C4-2B (cell line): ENCODE measurements at regions not wholly inside any gene's neighbourhood (a gene's known extent, or its start where the extent isn't known, plus 50 kb on each side); places are given as distances from the start of the nearest gene placed in this dataset.
"Not testable (repeated sequence)": the region's sequence is repeated elsewhere in the genome, so short reads cannot be mapped to it uniquely, and the experiment has no call there.

ENCODE experiments used
- H3K27ac ChIP-seq: fragments of 450-650 bp; 2 replicates; pipeline ENCODE4 v1.5.1; 2017
- ZFX ChIP-seq: fragments of 450-650 bp; IDR thresholded peaks from 2 replicates; pipeline ENCODE4 v1.6.1; 2017
- TF ChIP-seq, protein P1 (sequence below): fragments of 450-650 bp; conservative IDR thresholded peaks from 2 replicates; pipeline ENCODE4 v1.5.1; 2017; ENCODE audit warnings: mild to moderate bottlenecking

DNA sequence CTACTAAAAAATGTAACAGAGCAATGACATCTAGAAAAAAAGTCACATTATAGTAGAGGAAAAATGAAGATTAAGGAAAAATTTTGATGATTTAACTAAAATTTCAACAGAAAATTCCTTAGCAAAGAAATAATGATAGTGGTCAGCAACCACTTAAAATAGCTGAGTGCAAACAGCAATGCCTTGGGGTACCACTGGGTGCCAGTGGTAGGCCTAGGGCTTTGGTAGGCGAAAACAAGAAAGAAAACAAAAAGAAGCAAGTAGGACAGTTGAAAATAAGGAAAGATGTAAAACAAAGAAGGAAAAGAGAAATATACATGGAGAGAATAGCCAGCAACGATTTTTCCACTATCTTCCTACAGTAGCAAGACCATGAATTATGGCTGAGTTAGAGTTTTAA lies 313.5 kb upstream of the IRS4 start:
- TF ChIP-seq, protein P1, sequence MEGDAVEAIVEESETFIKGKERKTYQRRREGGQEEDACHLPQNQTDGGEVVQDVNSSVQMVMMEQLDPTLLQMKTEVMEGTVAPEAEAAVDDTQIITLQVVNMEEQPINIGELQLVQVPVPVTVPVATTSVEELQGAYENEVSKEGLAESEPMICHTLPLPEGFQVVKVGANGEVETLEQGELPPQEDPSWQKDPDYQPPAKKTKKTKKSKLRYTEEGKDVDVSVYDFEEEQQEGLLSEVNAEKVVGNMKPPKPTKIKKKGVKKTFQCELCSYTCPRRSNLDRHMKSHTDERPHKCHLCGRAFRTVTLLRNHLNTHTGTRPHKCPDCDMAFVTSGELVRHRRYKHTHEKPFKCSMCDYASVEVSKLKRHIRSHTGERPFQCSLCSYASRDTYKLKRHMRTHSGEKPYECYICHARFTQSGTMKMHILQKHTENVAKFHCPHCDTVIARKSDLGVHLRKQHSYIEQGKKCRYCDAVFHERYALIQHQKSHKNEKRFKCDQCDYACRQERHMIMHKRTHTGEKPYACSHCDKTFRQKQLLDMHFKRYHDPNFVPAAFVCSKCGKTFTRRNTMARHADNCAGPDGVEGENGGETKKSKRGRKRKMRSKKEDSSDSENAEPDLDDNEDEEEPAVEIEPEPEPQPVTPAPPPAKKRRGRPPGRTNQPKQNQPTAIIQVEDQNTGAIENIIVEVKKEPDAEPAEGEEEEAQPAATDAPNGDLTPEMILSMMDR = peak; percentile 28
- TF ChIP-seq ZFX = no peak
- H3K27ac ChIP-seq = no peak overlapping the region

DNA sequence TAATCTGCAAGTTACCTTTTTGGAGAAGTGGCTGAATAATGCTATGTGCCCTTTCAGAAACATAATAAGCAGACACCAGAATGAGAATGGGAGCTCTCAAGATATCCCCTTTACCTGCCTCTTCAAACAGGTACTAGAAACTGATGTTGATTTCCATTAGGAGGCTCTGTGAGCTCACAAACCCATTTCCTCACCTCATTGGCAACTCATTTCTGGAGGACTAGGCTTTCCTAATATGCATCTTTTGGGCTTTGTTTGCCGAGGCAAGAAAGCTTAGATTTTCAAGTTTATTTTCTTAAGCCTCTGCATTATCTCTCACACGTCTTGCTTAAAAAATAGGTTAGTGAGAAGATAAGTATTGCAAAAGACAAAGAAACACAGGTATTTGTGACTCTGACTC lies 313.1 kb upstream of the IRS4 start:
- no peak overlapping the region for H3K27ac ChIP-seq
- no peak for TF ChIP-seq ZFX
- TF ChIP-seq, protein P1 = no peak

DNA sequence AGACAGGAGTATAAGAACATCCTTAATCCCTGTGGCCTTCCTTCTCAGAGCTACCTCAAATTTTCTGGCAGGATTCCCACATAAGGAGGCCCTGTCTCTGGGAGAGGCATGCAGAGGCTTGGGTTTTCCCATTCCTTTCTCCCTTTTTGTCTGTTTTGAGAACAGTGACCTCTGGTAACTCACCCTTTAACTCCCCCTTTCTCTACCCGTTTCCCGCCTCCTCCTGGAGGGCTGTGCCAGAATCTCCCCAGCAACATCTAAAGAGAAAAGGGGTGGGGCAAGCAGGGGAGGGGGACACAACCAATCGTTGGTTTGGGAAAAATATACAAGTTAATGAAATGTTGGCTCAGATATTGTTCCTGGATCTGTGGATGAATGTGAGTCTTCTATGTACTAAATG lies 303.7 kb upstream of the IRS4 start:
- TF ChIP-seq ZFX = no peak
- TF ChIP-seq, protein P1 = no peak
- no peak overlapping the region for H3K27ac ChIP-seq

DNA sequence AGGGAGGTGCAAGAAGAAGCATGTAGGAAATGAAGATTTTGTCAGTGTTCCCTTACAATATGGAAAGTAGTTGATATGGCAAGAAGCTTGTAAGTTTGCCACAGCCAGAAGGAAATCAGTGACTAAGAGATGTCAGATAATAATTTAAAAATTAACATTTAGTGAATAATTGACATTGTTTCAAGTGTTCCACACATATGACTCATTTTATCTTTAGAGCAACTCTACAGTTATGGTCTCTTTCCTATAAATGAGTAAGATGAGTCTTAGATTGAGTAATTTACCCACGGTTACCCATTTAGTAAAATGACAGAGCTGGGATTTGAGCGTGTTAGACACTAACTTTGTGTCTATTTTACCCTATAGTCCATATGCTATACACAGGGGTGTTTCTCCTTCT lies 300.3 kb upstream of the IRS4 start:
- TF ChIP-seq, protein P1 = no peak
- TF ChIP-seq ZFX = no peak
- no peak overlapping the region for H3K27ac ChIP-seq

DNA sequence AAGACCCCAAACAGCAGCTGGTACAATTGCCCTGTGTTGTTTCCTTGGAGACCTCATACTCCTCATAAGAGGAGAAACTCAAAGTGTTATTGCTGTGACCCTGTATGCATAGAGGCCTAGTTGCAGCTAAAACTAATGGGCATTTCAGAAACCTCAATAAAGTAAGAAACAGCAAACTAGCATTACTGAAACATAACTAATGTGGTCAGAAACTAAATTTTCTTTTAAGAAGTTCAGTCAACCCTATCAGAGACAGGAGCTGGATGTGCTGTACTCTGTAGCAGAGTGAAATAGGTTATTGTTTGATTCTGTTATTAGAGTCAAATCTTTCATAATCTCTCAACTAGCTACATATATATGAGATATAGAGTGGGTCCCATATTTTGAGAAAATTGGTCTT lies 257.5 kb upstream of the IRS4 start:
- no peak for TF ChIP-seq ZFX
- TF ChIP-seq, protein P1 = no peak

DNA sequence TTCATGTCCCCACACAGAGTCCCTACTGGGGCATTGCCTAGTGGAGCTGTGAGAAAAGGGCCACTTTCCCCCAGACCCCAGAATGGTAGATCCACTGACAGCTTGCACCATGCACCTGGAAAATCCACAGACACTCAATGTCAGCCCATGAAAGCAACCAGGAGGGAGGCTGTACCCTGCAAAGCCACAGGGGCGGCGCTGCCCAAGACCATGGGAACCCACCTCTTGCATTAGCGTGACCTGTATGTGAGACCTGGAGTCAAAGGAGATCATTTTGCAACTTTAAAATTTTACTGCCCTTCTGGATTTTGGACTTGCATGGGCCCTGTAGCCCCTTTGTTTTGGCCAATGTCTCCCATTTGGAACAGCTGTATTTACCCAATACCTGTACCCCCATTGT lies 236.5 kb upstream of the IRS4 start:
- not testable (repeated sequence) for H3K27ac ChIP-seq

More for the DNA sequence above, 257.5 kb upstream of the IRS4 start:
- H3K27ac ChIP-seq = no peak overlapping the region

DNA sequence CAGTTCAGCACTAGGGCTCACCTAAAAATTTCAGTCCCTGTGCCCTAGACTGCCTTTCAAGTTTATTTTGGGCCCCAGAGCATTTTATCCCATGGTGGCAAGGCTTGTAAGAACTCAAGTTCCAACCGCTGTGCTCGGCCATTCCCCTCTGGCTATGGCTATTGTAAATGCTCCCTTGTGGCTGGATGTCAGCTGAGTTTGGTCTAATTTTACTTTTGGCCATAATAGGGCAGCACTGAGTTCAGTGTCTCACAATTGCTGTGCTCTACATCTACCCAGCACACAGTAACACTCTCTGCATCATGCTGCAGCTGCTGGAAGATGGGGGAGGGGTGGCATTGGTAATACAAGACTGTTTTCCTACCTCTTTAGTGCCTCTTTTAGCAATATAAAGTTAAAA lies 210.8 kb upstream of the IRS4 start:
- H3K27ac ChIP-seq = no peak overlapping the region
- TF ChIP-seq, protein P1 = no peak; the same call in 1 of the 2 replicates
- TF ChIP-seq ZFX = no peak

DNA sequence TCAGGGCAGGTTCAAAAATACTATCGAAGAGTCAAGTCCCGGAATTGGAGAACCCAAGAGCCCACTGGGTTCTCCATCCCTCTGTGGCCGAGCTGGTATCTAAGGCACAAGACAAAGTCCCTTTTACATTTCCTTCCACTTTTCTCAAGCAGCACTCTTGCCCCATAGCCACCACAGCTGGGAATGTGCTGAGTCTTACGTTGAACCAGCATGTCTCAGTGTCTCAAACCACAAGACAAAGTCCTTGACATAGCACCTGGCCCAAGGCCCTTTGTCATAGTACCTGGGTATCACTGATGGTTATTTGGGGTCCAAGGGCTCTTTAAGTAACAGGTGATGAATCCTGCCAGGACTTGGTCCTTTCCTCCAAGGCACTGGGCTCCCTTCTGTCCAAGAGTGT lies 210.2 kb upstream of the IRS4 start:
- H3K27ac ChIP-seq = no peak overlapping the region
- TF ChIP-seq, protein P1 = no peak
- no peak for TF ChIP-seq ZFX
